ENCODE measurements at regions not wholly inside any gene's neighbourhood (a gene's known extent, or its start where the extent isn't known, plus 50 kb on each side); places are given as distances from the start of the nearest gene placed in this dataset.

DNA sequence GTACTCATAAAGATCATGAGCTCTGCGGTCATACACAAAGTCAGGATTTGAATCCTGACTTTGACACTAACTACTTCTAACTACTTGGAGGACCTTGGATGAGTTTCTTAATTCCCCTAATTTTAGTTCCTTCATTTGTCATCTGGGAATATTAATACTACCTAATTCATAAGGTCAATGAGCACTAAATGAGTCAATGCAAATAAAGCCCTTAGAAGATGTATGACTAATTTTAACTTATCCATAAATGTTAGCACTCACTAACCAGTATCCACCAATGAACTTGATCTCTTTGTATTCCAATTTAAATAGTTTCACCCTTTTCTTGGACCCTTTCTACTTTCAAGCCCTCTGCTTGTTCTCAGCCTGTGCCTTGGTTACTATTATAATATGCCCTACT lies 1106.4 kb downstream of the CDH18 start:
- no peak for TF ChIP-seq CTCF (conservative IDR thresholded peaks at IDR 0.05; ENCODE audit: low read depth, low read length)
- no peak for TF ChIP-seq CHD1 (IDR thresholded peaks at IDR 0.05; ENCODE audit: low read depth, low read length)
- TF ChIP-seq BHLHE40 (IDR thresholded peaks at IDR 0.05; ENCODE audit: low read depth, low read length) = no peak
- no peak for TF ChIP-seq POLR2A (IDR thresholded peaks at IDR 0.05; ENCODE audit: low read depth, low read length)
- TF ChIP-seq MAZ (IDR thresholded peaks at IDR 0.05; ENCODE audit: borderline replicate concordance, low read depth, low read length) = no peak
- no peak for TF ChIP-seq CEBPB (IDR thresholded peaks at IDR 0.05; ENCODE audit: low read depth, low read length)
- no peak for TF ChIP-seq RFX5 (IDR thresholded peaks at IDR 0.05; ENCODE audit: low read depth, low read length)
- no peak for TF ChIP-seq RCOR1 (IDR thresholded peaks at IDR 0.05; ENCODE audit: insufficient replicate concordance, low read length)
- no peak for TF ChIP-seq FOS (IDR thresholded peaks at IDR 0.05; ENCODE audit: low read depth, low read length)
- TF ChIP-seq RAD21 (IDR thresholded peaks at IDR 0.05; ENCODE audit: low read length) = no peak
- TF ChIP-seq SMC3 (IDR thresholded peaks at IDR 0.05; ENCODE audit: low read depth, low read length) = no peak
- no peak for TF ChIP-seq ELK1 (IDR thresholded peaks at IDR 0.05; ENCODE audit: borderline replicate concordance, low read depth, low read length)

Measured in IMR-90 (cell line).